Lower leg skin (tissue), 3 donors: ENCODE measurements at regions not wholly inside any gene's neighbourhood (a gene's known extent, or its start where the extent isn't known, plus 50 kb on each side); places are given as distances from the start of the nearest gene placed in this dataset.

Source experiments
- POLR2A ChIP-seq, 2 donors: fragments of 450-650 bp; IDR thresholded peaks; one replicate each; pipeline ENCODE4 v1.6.1; 2016 to 2017; ENCODE audit warnings: antibody characterized with exemption in 2 of 2, mild to moderate bottlenecking in 1 of 2, moderate library complexity in 1 of 2
- TF ChIP-seq, protein P1 (sequence below), 3 donors: fragments of 450-650 bp; IDR thresholded peaks; one replicate each; pipeline ENCODE4 v1.5.1; 2016; ENCODE audit warnings: antibody characterized with exemption in 3 of 3, mild to moderate bottlenecking in 3 of 3, moderate library complexity in 2 of 3

- TF ChIP-seq, protein P1, sequence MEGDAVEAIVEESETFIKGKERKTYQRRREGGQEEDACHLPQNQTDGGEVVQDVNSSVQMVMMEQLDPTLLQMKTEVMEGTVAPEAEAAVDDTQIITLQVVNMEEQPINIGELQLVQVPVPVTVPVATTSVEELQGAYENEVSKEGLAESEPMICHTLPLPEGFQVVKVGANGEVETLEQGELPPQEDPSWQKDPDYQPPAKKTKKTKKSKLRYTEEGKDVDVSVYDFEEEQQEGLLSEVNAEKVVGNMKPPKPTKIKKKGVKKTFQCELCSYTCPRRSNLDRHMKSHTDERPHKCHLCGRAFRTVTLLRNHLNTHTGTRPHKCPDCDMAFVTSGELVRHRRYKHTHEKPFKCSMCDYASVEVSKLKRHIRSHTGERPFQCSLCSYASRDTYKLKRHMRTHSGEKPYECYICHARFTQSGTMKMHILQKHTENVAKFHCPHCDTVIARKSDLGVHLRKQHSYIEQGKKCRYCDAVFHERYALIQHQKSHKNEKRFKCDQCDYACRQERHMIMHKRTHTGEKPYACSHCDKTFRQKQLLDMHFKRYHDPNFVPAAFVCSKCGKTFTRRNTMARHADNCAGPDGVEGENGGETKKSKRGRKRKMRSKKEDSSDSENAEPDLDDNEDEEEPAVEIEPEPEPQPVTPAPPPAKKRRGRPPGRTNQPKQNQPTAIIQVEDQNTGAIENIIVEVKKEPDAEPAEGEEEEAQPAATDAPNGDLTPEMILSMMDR (IDR thresholded peaks at IDR 0.05): no peak
- TF ChIP-seq POLR2A (IDR thresholded peaks at IDR 0.05): no peak
Observed at GRCh38 chr2:183666031-183666430, 541.8 kb downstream of the NUP35 start.
